A172 (cell line): ENCODE measurements at regions not wholly inside any gene's neighbourhood (a gene's known extent, or its start where the extent isn't known, plus 50 kb on each side); places are given as distances from the start of the nearest gene placed in this dataset.

Experiments used
- DNase-seq: peaks from one replicate; pipeline ENCODE4 v3.0.0-alpha.2; 2015; ENCODE audit warnings: low spot score

DNA sequence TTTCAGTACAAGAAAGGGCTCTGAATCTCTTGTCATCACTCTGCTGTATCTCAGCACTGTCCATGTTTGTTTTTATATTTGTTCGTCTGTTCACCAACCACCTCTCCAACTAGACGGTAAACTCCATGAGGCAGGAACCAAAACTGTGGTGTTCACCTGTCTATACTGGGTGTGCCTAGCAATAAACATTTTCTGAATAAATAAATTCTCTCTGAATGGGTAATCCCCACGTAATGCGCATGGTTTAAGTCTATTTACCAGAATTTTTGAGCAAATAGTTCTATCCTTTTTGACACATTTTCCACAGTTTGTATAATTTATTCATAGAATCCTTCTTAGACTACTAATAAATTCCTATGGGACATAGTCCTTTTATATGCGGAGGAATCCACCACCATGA lies 400.6 kb upstream of the CFAP20DC start:
- DNase-seq = no peak

DNA sequence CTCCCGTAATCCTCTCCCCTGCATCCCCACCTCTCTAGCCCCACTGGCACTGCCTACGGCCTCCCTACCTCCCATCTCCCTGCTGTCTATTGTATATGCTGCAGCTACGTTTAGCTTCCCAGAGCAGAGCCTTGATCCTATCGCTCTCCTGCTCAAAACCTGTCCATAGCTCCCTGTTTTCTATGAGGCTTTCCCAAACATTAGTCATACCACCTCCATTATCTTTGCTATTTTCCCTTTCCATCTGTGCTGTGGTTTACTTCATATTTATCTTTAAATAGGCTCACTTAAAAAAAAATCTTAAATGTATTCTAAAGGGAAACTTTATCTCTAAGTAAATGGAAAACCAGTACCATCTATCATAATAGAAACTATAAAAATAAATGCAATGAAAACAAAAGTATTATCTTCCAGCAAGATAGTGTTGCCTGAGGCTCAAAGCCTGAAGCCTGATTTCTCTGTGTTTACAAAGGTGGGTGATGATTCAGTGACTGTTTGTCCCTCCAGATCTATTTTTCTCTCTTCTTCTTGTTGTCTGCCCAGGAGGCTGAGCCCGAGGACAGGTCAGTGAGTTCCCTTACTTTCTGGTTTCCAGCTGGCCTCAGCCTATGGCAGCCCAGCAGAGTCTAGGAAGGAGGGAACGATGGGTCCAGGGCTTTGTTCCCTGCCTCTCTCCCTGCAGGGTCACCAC lies 397.1 kb upstream of the CFAP20DC start:
- peak; percentile 23 for DNase-seq

DNA sequence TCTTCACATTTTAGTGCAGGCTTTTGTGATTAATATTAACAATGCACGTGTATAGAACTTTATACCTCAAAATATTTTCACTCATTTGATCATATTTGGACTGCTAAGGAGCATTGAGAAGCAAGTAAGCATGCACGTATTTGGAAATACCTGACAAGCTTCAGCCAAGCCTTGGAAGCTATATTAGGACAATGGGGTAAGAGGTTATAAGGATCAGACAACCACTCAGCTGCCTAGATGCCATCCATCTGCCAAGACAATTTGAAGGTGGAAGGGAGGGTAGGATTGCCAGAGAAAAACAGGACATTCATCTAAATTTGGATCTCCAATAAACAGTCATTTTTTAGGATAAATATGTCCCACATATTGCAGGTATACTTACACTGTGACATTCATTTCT lies 394.9 kb upstream of the CFAP20DC start:
- no peak for DNase-seq

DNA sequence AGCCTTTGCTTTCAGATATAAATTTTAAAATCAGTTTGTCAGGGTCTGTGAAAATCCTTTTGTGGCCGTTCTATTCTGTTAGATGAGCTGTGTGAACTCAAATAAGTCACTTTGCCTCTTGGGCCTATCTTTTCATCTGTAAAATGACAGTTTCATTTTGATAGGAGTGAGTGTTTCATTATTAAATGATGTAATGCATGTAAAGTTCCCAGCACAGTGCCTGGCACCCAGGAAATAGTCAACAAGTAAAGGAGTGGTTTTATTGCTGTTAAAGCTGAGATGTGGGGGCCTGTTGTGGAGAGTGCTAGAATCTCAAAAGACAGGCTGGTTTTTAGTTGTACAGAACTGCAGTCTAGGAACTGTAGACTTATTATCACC lies 394.5 kb upstream of the CFAP20DC start:
- no peak for DNase-seq

DNA sequence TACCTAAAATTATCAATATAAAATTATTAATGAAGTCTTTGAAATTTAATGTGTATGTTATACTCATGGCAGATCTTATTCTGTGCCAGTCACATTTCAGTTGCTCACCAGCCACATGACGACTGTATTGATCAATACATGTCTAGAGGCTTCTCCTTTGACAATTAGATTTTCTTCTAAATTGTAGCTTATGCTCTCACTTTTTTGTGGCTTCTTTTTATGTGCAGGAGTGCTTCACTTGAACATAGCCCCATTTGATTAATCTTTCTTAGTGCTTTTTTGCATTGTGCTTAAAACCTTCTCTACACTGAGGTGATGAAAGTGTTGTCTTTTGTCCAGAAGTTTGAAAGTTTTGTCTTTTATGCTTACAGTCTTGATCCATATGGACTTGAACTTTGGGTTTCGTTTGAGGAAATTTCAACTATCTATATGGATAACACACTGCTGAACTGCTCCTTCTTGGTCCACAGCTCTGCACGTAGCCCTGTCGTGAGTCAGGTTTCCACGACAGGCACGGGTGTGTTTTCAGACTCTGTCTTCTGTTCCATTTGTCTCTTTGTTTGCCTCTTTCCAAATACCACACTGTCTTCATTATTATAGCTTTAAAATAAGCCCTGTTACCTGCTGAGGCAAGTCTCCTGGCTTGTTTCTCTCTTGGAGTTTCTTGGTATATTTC lies 393.9 kb upstream of the CFAP20DC start:
- DNase-seq = no peak

DNA sequence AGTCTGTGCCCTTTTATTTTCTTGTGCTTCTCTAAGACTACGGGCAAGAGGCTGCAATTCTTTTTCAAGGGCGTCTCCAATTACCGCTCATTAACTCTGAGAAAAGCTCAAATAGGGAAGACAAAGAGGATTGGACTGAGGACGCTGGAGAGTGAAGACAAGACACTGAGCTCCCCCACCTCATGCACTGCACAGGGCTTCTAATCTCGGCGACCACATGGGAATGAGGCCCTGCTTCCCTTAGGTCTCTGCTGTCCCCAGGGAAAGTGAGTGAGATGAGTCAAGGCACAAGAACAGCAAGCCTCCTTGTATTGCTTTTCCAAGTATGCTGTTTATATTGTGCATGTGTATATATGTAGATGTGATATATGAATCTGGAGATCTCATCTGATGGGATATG lies 392.2 kb upstream of the CFAP20DC start:
- no peak for DNase-seq

DNA sequence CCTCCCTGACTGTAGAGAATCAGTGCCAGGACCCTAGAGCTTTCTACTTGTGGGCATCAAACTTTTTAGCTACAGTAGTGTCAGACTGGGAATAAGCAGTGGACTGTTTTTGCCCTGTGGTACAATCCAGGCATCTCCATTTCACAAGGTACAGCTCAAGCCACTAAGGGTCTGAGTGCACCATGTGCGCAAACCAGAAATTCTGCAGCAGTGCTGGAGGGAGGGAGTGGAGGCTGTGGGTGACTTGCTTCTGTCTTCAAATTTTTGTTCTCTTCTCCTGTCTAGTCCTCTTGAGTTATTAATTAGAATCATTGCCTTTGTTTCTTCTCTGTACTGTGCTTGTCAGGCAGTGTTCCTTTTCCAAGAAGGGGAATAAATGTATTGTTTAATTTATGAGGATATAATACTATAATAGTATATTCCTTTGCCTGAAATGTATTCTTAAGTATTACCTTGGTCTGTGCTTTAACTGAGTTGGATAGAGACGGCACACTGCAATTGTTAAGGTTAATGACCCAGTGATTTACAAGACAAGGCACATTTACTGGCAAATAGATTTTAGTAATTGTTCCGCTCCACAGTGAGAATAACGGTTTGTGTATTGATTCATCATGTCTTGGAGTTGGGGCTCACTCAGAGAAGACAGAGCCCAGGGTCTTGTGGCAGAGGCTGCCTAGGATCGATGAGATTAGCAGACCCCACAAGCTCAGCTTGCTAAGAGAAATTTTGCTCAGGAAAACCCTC lies 390.6 kb upstream of the CFAP20DC start:
- no peak for DNase-seq

DNA sequence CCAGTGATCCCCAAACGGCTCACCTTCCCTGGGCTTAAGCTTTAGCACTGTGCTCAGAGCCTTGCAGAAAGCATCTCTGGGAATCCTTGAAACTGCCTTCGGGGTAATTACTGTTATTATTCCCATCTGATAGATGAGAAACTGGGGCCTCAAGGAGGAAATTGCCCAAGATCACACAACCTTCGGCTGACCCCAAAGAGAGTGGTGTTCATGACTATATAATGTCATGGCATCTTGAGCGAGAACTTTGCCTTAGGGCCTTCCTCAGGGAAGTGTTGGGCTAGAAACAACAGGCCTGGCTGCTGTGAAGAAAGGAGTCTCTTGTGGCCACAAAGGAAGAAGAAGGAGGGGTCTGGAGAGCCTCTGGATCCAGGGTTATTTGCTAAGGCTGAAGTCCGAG lies 388.7 kb upstream of the CFAP20DC start:
- no peak for DNase-seq

DNA sequence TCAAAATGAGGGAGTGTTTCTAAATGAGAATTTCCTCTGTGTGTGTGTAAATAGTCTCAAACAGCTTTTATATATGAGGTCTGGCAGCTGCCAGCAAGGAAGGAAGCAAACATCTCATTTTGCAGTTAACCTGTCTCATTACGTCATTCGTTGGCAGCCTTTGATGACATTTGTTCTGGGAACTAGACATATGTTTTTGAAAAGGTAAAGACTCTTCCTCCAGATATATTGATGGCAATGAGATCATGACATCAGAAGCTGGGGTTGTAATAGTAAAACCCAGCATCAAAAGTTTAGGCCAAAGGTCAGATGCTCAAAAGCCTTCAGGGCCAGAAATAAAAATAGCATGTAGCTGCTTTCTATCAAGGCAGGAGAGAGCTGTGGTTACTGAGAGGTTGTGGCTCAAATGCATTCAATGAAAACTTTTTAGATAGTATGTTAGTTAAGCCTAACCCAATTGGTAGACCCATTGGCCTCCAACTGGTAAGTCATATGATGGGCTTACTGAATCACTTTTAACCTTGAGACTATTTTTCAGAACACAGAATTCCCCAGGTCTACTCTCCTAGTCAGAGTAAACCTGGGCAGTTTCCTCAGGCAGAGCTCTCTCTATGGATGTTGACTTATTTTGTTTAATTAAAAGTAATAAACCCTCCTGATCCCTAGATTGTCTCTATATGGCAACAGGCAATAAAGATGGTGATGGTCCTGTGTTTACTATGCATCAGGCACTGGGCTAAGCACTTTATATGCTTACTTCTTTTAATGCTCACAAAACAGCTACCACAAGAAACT lies 386.5 kb upstream of the CFAP20DC start:
- DNase-seq = no peak

DNA sequence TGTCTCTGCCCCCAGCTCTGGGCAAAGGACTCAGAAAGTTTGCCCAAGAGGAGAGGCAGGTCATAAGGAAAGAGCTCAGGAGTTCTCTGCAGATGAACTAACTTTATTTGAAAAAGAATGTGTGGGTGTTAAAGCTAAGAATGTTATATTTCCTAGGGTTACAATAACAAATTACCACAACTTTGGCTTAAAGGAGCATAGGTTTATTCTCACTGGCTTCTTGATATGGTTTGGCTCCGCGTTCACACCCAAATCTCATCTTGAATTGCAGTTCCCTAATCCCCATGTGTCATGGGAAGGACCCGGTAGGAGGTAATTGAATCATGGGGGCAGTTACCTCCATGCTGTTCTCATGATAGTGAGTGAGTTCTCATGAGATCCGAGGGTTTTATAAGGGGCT lies 383.7 kb upstream of the CFAP20DC start:
- no peak for DNase-seq

DNA sequence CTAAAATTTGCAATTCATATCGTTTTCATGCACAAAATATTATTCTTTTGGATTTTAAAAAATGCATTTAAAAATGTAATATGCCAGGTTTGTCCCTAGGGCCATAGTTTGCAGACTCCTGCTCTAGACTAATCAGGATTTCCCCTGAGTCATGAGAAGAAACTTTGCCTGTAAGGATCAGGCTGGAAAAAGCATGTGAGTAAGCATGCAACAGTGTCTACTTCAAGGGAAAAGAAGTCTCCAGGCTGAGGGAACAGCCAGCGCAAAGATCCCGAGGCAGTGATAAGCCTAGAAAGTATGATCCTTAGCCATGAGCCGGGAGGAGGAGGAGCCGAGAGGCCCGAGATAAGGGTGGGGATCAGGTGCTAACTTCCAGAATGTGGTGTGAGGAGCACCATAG lies 382.8 kb upstream of the CFAP20DC start:
- DNase-seq = no peak

DNA sequence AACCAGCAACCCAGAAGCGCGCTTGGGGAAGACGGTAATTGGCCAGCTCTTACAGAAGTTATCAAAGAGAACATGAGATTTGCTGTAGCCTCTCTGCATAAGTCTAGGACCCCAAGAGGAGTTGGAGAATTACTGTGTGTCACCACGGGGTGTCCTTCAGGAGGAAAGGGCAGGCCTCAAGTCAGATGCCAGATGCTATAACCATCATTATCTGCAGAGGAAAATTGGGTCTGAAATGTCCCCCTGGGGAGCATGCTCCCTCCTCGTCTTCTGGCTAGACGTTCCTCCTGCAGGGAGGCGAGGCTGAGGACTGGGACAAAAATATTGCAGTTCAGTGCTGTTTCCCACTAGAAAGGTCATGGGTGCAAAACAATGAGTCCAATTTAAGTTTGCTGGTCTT lies 380.5 kb upstream of the CFAP20DC start:
- no peak for DNase-seq

DNA sequence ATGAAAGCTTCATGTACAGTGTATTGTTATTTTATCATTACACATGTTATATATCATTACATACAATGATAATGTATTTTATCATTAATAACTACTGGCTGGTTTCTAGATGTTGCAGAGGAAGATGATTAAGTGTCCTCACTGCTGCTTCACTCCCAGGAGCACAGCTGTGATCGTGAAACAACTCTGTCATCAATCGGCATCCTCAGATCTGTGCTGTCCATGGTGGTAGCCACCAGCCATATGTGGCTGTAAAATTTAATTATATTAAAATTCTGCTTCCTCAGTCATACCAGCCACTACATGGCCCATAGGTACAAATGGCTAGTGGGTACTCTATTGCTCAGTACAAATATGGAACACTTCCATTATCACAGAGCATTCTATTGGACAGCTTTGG lies 379.4 kb upstream of the CFAP20DC start:
- DNase-seq = no peak

DNA sequence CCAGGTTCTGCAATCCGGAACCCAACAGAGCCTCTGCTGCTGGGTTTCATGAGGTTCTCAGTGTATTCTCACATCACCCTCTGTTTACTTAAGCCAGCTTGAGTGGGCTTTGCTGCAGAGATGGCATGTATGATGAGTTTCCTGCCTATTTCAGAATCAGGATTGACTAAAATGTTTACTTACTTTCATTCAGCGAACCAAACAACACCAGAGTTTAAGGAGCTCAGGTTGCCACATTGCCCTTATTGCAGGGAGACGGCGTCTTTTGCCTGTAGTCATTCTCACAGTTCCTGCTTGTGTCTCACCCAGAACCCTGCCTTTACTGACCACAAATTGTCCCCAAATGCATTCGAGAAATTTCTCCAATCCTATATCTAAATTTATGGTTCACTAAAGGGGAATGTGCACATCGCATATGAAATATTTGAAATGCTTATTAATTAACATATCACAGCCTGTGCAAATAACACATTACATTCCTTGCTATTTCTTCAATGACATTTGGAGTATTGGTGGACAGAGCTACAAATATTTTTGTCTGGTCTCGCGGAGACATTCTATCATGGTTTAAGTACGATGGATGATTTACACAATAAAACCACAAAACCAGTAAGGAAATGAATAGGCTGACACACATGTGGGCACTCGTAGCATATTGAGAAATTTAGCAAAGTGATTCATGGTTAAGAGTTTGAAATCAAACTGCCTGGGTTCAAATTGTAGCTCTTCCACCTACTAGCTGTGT lies 377.2 kb upstream of the CFAP20DC start:
- DNase-seq = peak; percentile 24

DNA sequence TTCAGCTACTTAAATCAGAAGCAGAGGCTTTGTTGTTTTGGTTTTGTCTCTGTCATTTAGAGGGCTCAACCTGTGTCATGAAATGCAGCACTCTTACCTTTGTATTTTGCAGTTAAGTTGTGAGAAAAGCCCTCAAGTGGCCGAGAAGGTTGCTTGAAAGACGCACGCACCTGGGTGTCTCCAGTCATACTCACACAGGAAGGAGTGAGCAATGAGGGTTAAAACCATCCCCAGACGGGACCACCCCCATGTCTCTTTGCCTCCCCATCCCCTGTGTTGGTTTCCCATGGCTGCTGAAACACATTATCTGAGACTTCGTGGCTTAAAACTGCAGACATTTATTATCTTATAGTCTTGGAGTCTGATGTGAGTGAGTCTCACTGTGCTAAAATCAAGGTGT lies 376.1 kb upstream of the CFAP20DC start:
- DNase-seq = no peak

DNA sequence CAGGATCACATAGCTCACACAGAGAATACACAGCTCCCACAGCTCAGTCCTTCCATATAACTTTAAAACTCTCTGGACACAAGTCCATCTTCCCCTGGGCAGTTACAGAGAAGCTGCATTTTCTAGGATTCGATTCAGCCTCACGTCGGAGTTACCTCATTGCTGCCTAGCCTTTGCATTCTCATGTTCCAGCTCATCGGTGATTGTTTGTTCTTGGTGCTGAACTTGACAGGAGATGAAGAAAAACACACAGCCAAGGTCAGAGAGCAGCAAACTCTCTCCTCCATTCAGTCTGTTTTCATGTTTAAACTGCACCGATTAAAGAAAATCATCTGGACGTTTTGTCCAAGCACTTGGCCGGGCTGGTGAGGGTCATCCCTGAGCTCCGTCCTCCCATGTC lies 375.5 kb upstream of the CFAP20DC start:
- DNase-seq = peak; percentile 19

DNA sequence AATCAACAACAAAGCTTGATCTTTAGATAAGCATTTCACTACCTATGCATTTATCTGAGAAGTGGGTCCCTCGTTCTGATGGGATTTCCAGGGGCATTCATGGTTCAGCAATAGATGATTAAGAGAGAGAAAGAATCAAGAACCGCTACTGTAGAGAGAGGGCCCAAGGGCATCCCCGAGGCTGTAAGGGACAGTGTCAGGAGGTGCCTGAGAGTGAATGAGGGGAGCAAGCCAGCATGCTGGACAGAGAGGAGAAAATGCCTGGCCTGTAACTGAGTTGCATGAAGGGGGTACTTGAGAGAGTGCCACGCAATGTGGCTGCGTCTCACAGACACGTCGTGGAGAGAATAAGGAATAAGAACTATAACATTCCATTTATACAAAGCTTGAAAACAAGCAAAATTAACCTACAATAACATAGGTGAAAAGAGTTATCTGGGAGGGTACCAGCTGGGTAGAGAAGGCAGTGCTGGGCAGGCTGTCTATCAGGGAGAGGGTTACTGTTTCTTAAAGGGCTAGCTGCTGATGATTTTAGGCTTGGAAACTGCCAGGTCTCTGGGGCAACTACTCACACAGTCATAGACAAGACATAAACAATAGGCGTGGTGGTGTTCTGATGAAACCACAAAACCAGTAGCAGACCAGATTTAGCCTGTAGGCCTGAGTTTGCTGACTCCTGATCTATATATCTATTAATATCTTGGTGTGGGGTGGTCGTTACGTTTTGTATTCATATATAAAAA lies 374.6 kb upstream of the CFAP20DC start:
- peak; percentile 27 for DNase-seq

DNA sequence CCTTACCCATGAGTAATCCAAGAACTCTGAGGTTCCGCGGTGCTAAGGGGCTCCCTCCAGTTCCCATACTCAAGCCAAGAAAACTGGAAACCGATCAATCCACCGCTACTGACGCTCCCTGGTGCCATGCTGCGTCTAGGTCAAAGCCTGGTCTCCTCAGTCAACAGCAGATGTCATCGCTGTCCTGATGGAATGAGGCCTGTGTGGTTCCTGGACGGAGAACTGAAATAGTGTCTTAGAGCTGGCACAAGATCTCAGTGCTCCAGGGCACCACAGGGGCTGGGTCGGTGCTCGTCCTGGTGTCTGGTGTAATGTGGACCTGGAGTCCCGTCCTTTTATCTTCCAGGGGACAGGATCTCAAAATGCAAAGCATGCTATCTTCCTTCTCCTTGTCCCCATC lies 373.9 kb upstream of the CFAP20DC start:
- no peak for DNase-seq

DNA sequence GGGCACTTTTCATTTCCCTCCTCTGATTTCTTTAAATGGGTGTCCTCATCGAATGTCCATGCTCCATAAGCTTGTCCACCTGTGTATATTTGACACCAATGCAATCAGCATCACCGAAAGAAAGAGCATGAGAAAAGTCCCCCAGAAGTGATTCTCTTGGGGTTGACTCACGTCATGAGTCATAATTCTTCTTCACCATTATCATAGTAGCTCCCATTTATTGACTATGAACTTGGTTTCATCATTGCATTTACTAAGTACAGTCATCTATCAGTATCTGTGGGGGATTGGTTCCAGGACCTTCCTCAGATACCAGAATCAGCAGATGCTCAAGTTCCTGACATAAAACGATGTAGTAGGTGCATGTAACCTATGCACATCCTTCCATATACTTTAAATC lies 372.5 kb upstream of the CFAP20DC start:
- DNase-seq = peak; percentile 25

DNA sequence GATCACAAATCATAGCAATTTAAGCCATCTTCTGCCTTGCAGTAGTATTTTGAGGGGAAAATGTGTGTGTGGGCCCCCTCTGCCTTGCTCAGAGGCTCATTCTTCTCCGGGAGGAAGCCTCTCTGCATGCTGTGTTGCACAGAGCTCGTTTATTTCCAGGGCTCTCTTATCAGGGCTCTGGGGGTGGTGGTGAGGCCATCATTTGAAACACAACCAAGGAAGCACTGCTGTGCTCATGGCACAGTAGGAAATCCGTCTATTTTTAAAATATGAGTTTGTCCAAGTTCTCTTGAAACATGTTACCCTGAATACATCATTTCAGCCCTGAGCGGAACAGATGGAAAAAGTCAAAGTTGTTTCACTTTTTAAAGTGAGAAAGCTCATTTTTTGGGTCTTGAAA lies 369.0 kb upstream of the CFAP20DC start:
- DNase-seq = no peak

DNA sequence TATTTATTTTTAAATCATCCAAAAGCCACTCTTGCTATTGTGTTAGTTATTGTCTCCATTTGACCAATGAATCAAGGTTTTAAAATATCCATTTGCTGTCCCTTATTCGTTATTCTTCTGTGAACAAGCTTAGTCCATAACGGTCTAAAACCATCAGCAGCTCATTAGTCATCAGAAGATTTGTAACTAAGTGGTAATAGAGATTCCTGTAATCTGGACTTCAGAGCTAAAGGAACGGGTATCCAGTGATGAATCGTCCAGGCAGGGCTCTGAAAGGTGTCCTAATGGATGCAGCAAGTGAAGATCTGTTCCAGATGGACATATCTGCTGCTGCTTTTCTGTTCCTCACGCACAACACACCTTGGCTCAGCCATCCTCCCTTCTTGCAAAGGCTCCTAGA lies 362.7 kb upstream of the CFAP20DC start:
- no peak for DNase-seq
